Tibial artery (tissue), 4 donors: ENCODE measurements at regions not wholly inside any gene's neighbourhood (a gene's known extent, or its start where the extent isn't known, plus 50 kb on each side); places are given as distances from the start of the nearest gene placed in this dataset.

Experiments used
- DNase-seq, 2 donors: peaks; one replicate each; pipeline ENCODE4 v3.0.0-alpha.2; 2019
- H3K27ac ChIP-seq, 2 donors: fragments of 200-600 bp; sonication (generic) in 1 of 2; 1 replicate in 1 of 2; 2 replicates in 1 of 2; pipeline ENCODE4 v1.5.1; 2018 to 2019; ENCODE audit warnings: mild to moderate bottlenecking in 1 of 2
- H3K27me3 ChIP-seq, 2 donors: fragments of 200-600 bp; sonication (generic) in 1 of 2; one replicate each; pipeline versions ENCODE4 v1.5.1 to v1.6.0; 2016 to 2019
- H3K36me3 ChIP-seq, 3 donors: fragments of 200-600 bp; sonication (generic) in 2 of 3; one replicate each; pipeline ENCODE4 v1.5.1; 2016 to 2019; ENCODE audit warnings: mild to moderate bottlenecking in 2 of 3
- H3K4me1 ChIP-seq, 4 donors: fragments of 200-600 bp; sonication (generic) in 2 of 4; 1 replicate in 3 of 4; 2 replicates in 1 of 4; pipeline ENCODE4 v1.5.1; 2016 to 2019
- H3K4me3 ChIP-seq, 2 donors: fragments of 200-600 bp; sonication (generic) in 1 of 2; 1 replicate in 1 of 2; 2 replicates in 1 of 2; pipeline ENCODE4 v1.5.1; 2018 to 2019; ENCODE audit warnings: mild to moderate bottlenecking in 2 of 2
- H3K9me3 ChIP-seq, 3 donors: fragments of 200-600 bp; sonication (generic) in 1 of 3; one replicate each; pipeline ENCODE4 v1.5.1; 2016 to 2019
- CTCF ChIP-seq, 2 experiments: fragments of 200-600 bp in 1 of 2; fragments of 450-650 bp in 1 of 2; IDR thresholded peaks; one replicate each; pipeline ENCODE4 v1.5.1; 2017 to 2019; ENCODE audit warnings: antibody characterized with exemption in 2 of 2, mild to moderate bottlenecking in 1 of 2, moderate library complexity in 1 of 2
- intact Hi-C: fragments of 100-400 bp; cut with DNase I; formaldehyde crosslinking; loops from one replicate; pipeline ENCODE4 v1.15.0; 2023; ENCODE audit warnings: low total_unique reads

GRCh38 chr3:168266335-168266734 lies 170.6 kb upstream of the GOLIM4 start:
- no peak overlapping the region for H3K4me3 ChIP-seq
- intact Hi-C loops: no loop called here
- no peaks in the 10 kb centered on the region for H3K27me3 ChIP-seq
- no peaks in the 10 kb centered on the region for H3K4me1 ChIP-seq
- H3K36me3 ChIP-seq: no peaks in the 10 kb centered on the region
- TF ChIP-seq CTCF (IDR thresholded peaks at IDR 0.05): no peak
- DNase-seq: no peak
- no peaks in the 10 kb centered on the region for H3K9me3 ChIP-seq
- no peak overlapping the region for H3K27ac ChIP-seq

GRCh38 chr3:168262887-168263286 lies 167.2 kb upstream of the GOLIM4 start:
- Histone ChIP-seq H3K4me1 (no peaks in the 10 kb centered on the region), H3K9me3 (no peaks in the 10 kb centered on the region), H3K27me3 (no peaks in the 10 kb centered on the region), H3K4me3 (no peak overlapping the region), H3K36me3 (no peaks in the 10 kb centered on the region), H3K27ac (no peak overlapping the region)
- intact Hi-C loops: no loop called here
- no peak for DNase-seq
- no peak for TF ChIP-seq CTCF (IDR thresholded peaks at IDR 0.05)

- H3K9me3 ChIP-seq: no peaks in the 10 kb centered on the region
- TF ChIP-seq CTCF (IDR thresholded peaks at IDR 0.05): no peak
- H3K27me3 ChIP-seq: no peaks in the 10 kb centered on the region
- intact Hi-C loops: no loop called here
- no peaks in the 10 kb centered on the region for H3K36me3 ChIP-seq
- DNase-seq: no peak
- no peak overlapping the region for H3K27ac ChIP-seq
- no peaks in the 10 kb centered on the region for H3K4me1 ChIP-seq
- H3K4me3 ChIP-seq: no peak overlapping the region
These were observed 165.1 kb upstream of the GOLIM4 start for GRCh38 chr3:168260859-168261258.

- no peak for TF ChIP-seq CTCF (IDR thresholded peaks at IDR 0.05)
- Histone ChIP-seq H3K36me3 (no peaks in the 10 kb centered on the region), H3K4me1 (peaks cover 0 to 26% (median 17%) of the 10 kb centered on the region in 4 donors), H3K4me3 (no peak overlapping the region), H3K27ac (no peak overlapping the region), H3K9me3 (no peaks in the 10 kb centered on the region), H3K27me3 (no peaks in the 10 kb centered on the region)
- intact Hi-C loops: no loop called here
- no peak for DNase-seq
These were observed 155.6 kb upstream of the GOLIM4 start for GRCh38 chr3:168251371-168251770.

GRCh38 chr3:168250415-168250861 lies 154.7 kb upstream of the GOLIM4 start:
- no peaks in the 10 kb centered on the region for H3K27me3 ChIP-seq
- peak overlapping the region; percentile 52 to 66 for H3K4me3 ChIP-seq
- H3K4me1 ChIP-seq: peaks cover 0 to 26% (median 17%) of the 10 kb centered on the region in 4 donors
- TF ChIP-seq CTCF (IDR thresholded peaks at IDR 0.05): no peak
- H3K9me3 ChIP-seq: no peaks in the 10 kb centered on the region
- intact Hi-C loops: no loop called here
- no peaks in the 10 kb centered on the region for H3K36me3 ChIP-seq
- DNase-seq: no peak
- H3K27ac ChIP-seq: peak overlapping the region in 1 of 2 donors; percentile 67
